Chondrocyte (in vitro differentiated cells): ENCODE measurements at regions not wholly inside any gene's neighbourhood (a gene's known extent, or its start where the extent isn't known, plus 50 kb on each side); places are given as distances from the start of the nearest gene placed in this dataset.

Experiments used
- DNase-seq: peaks from one replicate; pipeline ENCODE4 v3.0.0; 2021; ENCODE audit warnings: mixed read lengths, low spot score
- H3K27ac Mint-ChIP-seq: one replicate; pipeline ENCODE4 v1.8.0; 2021; ENCODE audit warnings: mild to moderate bottlenecking, moderate library complexity, mixed read lengths; ENCODE audit not compliant: unreplicated experiment
- H3K27me3 Mint-ChIP-seq: 2 replicates; pipeline ENCODE4 v1.8.0; 2021; ENCODE audit warnings: low read depth, mixed read lengths
- H3K36me3 Mint-ChIP-seq: 2 replicates; pipeline ENCODE4 v1.8.0; 2021; ENCODE audit warnings: low read depth, mixed read lengths
- H3K4me1 Mint-ChIP-seq: 2 replicates; pipeline ENCODE4 v1.8.0; 2021; ENCODE audit warnings: low read depth, mild to moderate bottlenecking, mixed read lengths
- H3K4me3 Mint-ChIP-seq: one replicate; pipeline ENCODE4 v1.8.0; 2021; ENCODE audit warnings: mild to moderate bottlenecking, moderate library complexity, mixed read lengths; ENCODE audit not compliant: unreplicated experiment
- H3K9me3 Mint-ChIP-seq: 2 replicates; pipeline ENCODE4 v1.8.0; 2021; ENCODE audit warnings: low read depth, mixed read lengths
- TF ChIP-seq, protein P1 (sequence below): fragments of 200-600 bp; sonication (generic); IDR thresholded peaks from 2 replicates; pipeline ENCODE4 v1.5.0; 2021; ENCODE audit warnings: antibody characterized with exemption, mild to moderate bottlenecking, moderate library complexity

DNA sequence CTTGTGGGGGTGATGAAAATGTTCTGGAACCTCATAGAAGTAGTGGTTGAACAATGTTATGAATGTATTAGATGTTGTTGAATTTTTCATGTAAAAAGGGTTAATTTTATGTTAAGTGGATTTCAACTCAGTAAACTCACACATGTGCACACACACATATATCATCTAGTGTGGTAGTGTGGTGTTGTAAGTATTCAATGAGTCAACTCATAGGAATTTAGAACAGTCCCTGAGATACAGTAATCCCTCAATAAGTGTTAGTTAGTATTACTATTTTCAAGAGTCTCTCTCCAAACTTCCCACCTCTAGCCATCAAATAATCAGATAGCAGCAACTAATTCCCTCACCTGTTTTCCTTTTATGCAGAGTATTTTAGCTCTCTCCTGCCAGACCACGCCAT is 563.1 kb upstream of the JARID2 start:
- DNase-seq: no peak
- H3K36me3 Mint-ChIP-seq: no peaks in the 10 kb centered on the region
- H3K4me3 Mint-ChIP-seq: no peak overlapping the region
- peaks cover 6% of the 10 kb centered on the region for H3K9me3 Mint-ChIP-seq
- peaks cover 3% of the 10 kb centered on the region for H3K4me1 Mint-ChIP-seq
- TF ChIP-seq, protein P1, sequence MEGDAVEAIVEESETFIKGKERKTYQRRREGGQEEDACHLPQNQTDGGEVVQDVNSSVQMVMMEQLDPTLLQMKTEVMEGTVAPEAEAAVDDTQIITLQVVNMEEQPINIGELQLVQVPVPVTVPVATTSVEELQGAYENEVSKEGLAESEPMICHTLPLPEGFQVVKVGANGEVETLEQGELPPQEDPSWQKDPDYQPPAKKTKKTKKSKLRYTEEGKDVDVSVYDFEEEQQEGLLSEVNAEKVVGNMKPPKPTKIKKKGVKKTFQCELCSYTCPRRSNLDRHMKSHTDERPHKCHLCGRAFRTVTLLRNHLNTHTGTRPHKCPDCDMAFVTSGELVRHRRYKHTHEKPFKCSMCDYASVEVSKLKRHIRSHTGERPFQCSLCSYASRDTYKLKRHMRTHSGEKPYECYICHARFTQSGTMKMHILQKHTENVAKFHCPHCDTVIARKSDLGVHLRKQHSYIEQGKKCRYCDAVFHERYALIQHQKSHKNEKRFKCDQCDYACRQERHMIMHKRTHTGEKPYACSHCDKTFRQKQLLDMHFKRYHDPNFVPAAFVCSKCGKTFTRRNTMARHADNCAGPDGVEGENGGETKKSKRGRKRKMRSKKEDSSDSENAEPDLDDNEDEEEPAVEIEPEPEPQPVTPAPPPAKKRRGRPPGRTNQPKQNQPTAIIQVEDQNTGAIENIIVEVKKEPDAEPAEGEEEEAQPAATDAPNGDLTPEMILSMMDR: no peak
- no peak overlapping the region for H3K27ac Mint-ChIP-seq
- H3K27me3 Mint-ChIP-seq: no peaks in the 10 kb centered on the region

DNA sequence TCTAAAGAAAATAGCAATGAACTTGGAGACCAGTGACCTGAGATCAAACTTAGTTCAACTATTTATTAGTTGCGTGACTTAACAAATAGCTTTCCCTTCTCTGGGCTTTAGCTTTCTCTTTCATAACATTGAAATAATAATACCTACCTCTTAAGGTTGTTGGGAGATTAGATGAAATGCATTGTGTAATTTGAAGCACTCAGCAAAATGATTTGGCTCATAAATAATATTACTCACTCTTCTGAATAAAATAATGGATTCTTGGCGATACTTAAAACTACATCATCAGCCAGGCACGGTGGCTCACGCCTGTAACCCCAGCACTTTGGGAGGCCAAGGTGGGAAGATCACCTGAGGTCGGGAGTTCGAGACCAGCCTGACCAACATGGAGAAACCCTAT is 556.2 kb upstream of the JARID2 start:
- Mint-ChIP-seq H3K27ac (no peak overlapping the region), H3K4me1 (no peaks in the 10 kb centered on the region), H3K36me3 (no peaks in the 10 kb centered on the region), H3K9me3 (no peaks in the 10 kb centered on the region), H3K4me3 (no peak overlapping the region), H3K27me3 (no peaks in the 10 kb centered on the region)
- TF ChIP-seq, protein P1: no peak
- no peak for DNase-seq

DNA sequence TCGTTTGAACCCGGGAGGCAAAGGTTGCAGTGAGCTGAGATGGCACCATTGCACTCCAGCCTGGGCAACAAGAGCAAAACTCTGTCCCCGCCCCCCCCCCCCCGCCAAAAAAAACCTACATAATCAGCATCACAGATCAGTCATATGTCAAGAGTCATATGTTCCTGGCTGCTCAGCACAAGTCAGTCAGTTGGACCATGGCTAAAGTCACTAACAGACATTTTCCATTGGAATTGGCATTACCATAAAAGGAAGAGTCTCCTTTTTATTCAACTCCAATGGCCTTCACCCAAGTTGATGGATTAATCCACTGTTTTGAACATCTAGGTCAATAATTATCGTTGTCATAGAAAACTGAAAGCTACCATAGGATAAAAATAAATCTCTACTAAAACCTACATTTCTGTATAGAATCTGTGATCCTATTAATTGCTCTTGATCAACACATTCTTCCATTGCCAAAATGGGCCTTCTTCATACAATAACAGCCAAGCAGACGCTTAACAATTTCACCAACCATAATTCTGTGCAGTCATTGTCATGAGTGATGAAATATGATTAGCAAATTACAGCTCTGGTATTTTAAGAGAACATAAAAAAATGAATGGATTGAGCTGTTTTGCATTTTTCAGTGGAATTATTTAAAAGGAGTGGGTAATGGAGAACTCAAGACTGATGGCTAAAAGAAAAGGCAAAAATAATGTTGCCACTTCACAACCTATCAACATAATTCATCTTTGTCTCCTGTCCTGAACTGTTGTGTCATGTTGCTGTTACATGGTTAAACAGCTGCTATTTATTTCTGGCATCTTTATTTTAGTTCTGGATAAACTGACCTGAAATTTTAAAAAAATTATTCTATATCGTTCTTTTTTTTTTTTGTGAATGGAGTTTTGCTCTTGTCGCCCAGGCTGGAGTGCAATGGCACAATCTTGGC is 555.5 kb upstream of the JARID2 start:
- H3K36me3 Mint-ChIP-seq: no peaks in the 10 kb centered on the region
- H3K27me3 Mint-ChIP-seq: no peaks in the 10 kb centered on the region
- H3K27ac Mint-ChIP-seq: no peak overlapping the region
- no peak overlapping the region for H3K4me3 Mint-ChIP-seq
- H3K9me3 Mint-ChIP-seq: no peaks in the 10 kb centered on the region
- TF ChIP-seq, protein P1: no peak
- peaks cover under 1% of the 10 kb centered on the region for H3K4me1 Mint-ChIP-seq
- DNase-seq: no peak

DNA sequence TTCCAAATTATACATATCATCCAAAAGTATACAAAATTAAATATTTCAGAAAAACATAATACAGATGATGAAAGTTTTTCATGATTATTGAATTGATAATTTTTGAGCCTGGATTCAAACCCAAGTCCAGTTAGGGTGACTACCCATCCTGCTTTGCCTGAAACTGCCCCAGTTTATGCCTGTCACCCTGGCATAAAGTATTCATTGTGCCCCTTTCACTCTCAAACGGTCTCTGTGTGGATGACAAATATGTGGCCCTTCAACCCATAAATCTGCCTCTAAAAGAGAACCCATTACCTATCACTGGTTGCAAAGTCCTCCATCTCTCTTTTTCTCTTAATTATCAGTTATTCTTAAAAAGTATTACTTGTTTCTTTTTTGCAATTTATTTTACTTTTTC is 553.7 kb upstream of the JARID2 start:
- H3K4me3 Mint-ChIP-seq: no peak overlapping the region

More for the DNA sequence above, 553.7 kb upstream of the JARID2 start:
- TF ChIP-seq, protein P1: no peak
- Mint-ChIP-seq H3K4me1 (peaks cover 6% of the 10 kb centered on the region), H3K27me3 (no peaks in the 10 kb centered on the region), H3K9me3 (no peaks in the 10 kb centered on the region), H3K27ac (no peak overlapping the region), H3K36me3 (no peaks in the 10 kb centered on the region)
- DNase-seq: no peak
